ENCODE measurements at regions not wholly inside any gene's neighbourhood (a gene's known extent, or its start where the extent isn't known, plus 50 kb on each side); places are given as distances from the start of the nearest gene placed in this dataset.

DNA sequence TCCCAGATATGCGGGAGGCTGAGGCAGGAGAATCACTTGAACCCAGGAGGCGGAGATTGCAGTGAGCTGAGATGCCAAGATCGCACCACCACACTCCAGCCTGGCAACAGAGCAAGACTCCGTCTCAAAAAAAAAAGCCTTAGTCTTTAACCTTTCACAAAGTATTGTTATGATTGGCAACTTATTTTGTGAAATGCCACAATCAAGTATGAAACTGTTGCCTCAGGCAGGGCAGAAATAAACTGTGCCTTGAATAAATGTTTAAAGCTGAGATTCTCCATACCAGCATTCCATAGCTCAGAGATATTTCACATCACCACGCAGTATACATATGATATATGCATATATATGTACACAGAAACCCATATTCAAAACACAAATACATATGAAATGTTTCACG is 120.1 kb upstream of the CCDC28A start:
- no peak for TF ChIP-seq CTCF (conservative IDR thresholded peaks at IDR 0.05)
- H3K9me3 Mint-ChIP-seq: no peaks in the 10 kb centered on the region
- H4K5ac ChIP-seq (ENCODE audit: insufficient read length, low read depth, low read length): no peak overlapping the region
- no peak overlapping the region for H3K56ac ChIP-seq (ENCODE audit: insufficient read length, low read depth, low read length)
- peaks cover 20 to 23% of the 10 kb centered on the region in 2 experiments for H3K4me1 Mint-ChIP-seq
- no peak overlapping the region for H3K14ac ChIP-seq (ENCODE audit: insufficient read depth, low read length)
- no peaks in the 10 kb centered on the region for H3K4me1 ChIP-seq (ENCODE audit: insufficient read depth, low read length)
- no peak overlapping the region for H2BK20ac ChIP-seq (ENCODE audit: low read depth, low read length, poor library complexity, severe bottlenecking)
- no peak overlapping the region for H3K4me2 ChIP-seq (ENCODE audit: insufficient read depth, insufficient read length, low read length)
- no peak overlapping the region for H2BK15ac ChIP-seq (ENCODE audit: low read depth, low read length)
- no peak overlapping the region for H3T11ph ChIP-seq (ENCODE audit: low read length)
- peaks cover 2% of the 10 kb centered on the region for H3K79me1 ChIP-seq (ENCODE audit: insufficient read depth, low read depth, low read length, poor library complexity, severe bottlenecking)
- H3K9ac ChIP-seq (ENCODE audit: extremely low read depth, insufficient read length, low read length): no peak overlapping the region
- no peak overlapping the region for H2BK120ac ChIP-seq (ENCODE audit: low read depth, low read length, poor library complexity, severe bottlenecking)
- H3K23ac ChIP-seq (ENCODE audit: insufficient read length, low read depth, low read length): no peak overlapping the region
- no peaks in the 10 kb centered on the region; the same call in 1 of the 2 replicates for H3K79me2 ChIP-seq (ENCODE audit: insufficient read depth, low read length)
- no peak overlapping the region for H3K4me3 Mint-ChIP-seq
- H3K27me3 ChIP-seq (ENCODE audit: insufficient read depth, low read length): no peaks in the 10 kb centered on the region
- no peaks in the 10 kb centered on the region for H3K27me3 Mint-ChIP-seq (ENCODE audit: low read depth)
- H4K20me1 ChIP-seq (ENCODE audit: control insufficient read depth, insufficient read depth, insufficient read length): no peaks in the 10 kb centered on the region
- no peak overlapping the region for H2AFZ ChIP-seq (ENCODE audit: low read length)
- no CpG with 5 or more reads among the region's 6 CpGs for WGBS (ENCODE audit: extremely low coverage, insufficient read length, low lambda C conversion rate)
- H3K4ac ChIP-seq (ENCODE audit: low read depth, low read length): no peak overlapping the region
- no peak overlapping the region for H2AK5ac ChIP-seq (ENCODE audit: insufficient read length, low read length)
- no peak overlapping the region for H4K91ac ChIP-seq (ENCODE audit: insufficient read length, low read depth, low read length)
- DNase-seq: no peak
- H3K23me2 ChIP-seq (ENCODE audit: insufficient read length, low read depth, low read length, poor library complexity, severe bottlenecking): no peaks in the 10 kb centered on the region
- H3K27ac Mint-ChIP-seq: 0 out of 7 replicates have a peak overlapping the region, but pooled peaks of 1 of the 3 experiments have one; percentile 44
- no peak overlapping the region for H2BK5ac ChIP-seq (ENCODE audit: insufficient read length, low read length)
- no peak overlapping the region for H4K8ac ChIP-seq (replicated peaks; ENCODE audit: insufficient read length, low read depth, low read length)
- H3K18ac ChIP-seq (ENCODE audit: insufficient read length, low read depth, low read length): no peak overlapping the region
- H2BK12ac ChIP-seq (ENCODE audit: insufficient read length, low read depth, low read length): no peak overlapping the region
- no peak overlapping the region for H3K27ac ChIP-seq (ENCODE audit: insufficient read length, low read depth, low read length)
- H3K36me3 Mint-ChIP-seq (ENCODE audit: insufficient read depth in 1 of 3, low read depth in 3 of 3): peaks cover 0 to 6% (median 3%) of the 10 kb centered on the region in 3 experiments; a peak in 2 of 7 replicates
- no peaks in the 10 kb centered on the region for H3K9me3 ChIP-seq (ENCODE audit: control insufficient read depth, low read depth, low read length)
